Esophagus squamous epithelium (tissue), 4 donors: ENCODE measurements at regions not wholly inside any gene's neighbourhood (a gene's known extent, or its start where the extent isn't known, plus 50 kb on each side); places are given as distances from the start of the nearest gene placed in this dataset.

ENCODE experiments used
- CTCF ChIP-seq, 6 experiments: fragments of 450-650 bp in 4 of 6; fragments of 200-600 bp in 2 of 6; sonication (generic) in 2 of 6; IDR thresholded peaks; one replicate each; pipeline ENCODE4 v1.5.1; 2016 to 2019; ENCODE audit warnings: antibody characterized with exemption in 6 of 6, mild to moderate bottlenecking in 4 of 6, moderate library complexity in 4 of 6
- POLR2A ChIP-seq, 4 donors: fragments of 450-650 bp; IDR thresholded peaks; one replicate each; pipeline ENCODE4 v1.6.1; 2017; ENCODE audit warnings: antibody characterized with exemption in 4 of 4, mild to moderate bottlenecking in 4 of 4, moderate library complexity in 3 of 4

- TF ChIP-seq POLR2A (IDR thresholded peaks at IDR 0.05) (no peak), CTCF (IDR thresholded peaks at IDR 0.05) (no peak)
These were observed 136.3 kb downstream of the PALM2AKAP2 start for GRCh38 chr9:109916316-109916715.
